SIG-M5 treated with dmso at 0.1 percent for 504 hours (cell line): ENCODE measurements at regions not wholly inside any gene's neighbourhood (a gene's known extent, or its start where the extent isn't known, plus 50 kb on each side); places are given as distances from the start of the nearest gene placed in this dataset.

Source experiments
- DNase-seq: peaks from one replicate; lab custom pipeline; 2025; ENCODE audit not compliant: unreplicated experiment; lab: John Stamatoyannopoulos, UW

GRCh38 chr6:10248378-10248843 lies 166.5 kb downstream of the TFAP2A start:
- DNase-seq, result peak; percentile 48

DNA sequence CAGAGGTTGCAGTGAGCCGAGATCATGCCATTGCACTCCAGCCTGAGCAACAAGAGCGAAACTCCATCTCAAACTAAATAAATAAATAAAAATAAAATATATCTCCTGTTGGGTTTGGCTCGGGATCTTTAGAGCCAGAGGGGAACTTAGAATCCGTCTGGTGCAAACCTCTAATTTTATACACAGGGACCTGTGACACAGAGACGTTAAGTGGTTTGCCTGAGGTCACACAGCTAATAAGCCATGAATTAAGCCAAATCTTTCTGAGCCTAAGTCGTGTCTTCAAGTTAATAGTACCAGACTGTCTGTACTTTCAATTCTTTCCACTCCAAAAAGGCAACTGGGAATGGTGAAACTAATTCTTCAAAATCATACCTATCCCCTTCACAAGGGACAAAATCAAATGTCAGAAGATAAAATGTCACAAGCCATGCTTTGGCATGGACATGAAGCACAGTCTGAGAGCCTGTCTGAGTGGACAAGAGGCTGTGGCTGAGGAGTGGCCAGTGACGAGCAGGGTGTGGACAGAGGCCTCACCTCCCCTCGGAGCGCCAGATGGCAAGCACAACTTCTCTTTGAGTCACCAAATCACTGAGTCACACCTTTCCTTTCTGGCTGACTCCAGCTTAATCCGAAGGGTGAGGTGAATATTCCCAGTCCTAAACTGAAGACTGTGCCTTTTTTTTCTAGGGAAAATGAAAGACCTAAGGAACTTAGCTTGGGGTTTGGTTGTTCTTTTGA lies 177.4 kb downstream of the TFAP2A start:
- no peak for DNase-seq

- DNase-seq, result no peak
These were observed 179.5 kb downstream of the TFAP2A start for GRCh38 chr6:10235344-10235743.

- no peak for DNase-seq
These were observed 184.3 kb downstream of the TFAP2A start for GRCh38 chr6:10230531-10230930.

- no peak for DNase-seq
These were observed 191.0 kb downstream of the TFAP2A start for GRCh38 chr6:10223841-10224240.

DNA sequence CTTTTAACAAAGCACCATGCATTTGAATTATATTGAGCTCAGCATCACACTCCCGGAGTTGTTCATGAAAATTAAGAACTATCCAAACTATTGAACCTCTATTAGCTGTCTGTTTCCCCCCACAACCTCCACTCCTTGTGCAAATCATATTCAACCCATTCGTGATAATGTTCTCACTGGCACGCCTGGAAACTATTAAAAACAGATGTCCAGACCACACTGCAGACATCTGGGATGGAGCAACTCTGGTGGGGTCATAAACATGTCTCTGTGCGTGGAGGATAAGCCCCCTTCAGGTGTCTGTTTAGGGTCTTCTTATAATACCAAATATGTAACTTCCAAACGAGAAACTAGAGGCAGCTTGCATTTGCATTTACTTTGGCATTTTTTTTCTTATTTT lies 193.7 kb downstream of the TFAP2A start:
- no peak for DNase-seq

GRCh38 chr6:10219510-10219909 lies 195.4 kb downstream of the TFAP2A start:
- DNase-seq, result no peak

- no peak for DNase-seq
These were observed 197.8 kb downstream of the TFAP2A start for GRCh38 chr6:10217111-10217510.

DNA sequence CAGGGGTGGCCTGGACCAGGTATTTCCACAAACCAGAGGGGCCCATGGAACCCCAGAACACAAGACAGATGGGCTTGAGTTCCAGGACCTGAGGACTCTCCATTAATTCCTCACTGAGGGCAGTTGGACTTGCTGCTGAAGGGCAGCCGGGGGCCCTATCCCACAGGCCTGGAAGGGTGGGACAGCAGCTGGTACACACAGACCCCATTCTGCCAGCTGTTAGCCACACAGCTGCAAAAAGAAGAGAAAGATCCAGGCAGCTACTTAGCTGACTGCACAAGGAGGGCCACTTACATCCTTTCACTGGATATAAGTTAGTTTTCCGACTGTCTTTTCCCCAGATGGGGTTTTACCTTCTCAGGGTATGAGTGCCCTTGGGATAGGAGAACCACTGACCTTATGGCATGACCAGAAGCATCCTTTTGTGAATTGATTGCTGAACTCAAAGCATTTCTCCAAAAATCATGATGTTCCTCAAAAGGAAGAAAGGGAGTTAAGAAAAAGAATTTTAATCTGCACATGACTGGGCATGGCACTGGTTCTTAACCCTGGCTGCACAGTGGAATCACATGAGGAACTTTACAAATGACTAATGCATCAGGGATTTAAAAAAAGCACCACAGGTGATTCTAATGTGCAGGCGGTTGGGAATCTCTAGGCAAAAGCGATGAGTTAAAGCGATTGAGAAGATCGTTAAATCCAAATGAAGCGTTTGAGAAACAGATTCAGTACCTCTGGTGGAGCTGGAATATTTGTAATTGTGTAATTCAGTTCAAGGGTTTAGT lies 199.4 kb downstream of the TFAP2A start:
- DNase-seq, result no peak

GRCh38 chr6:10210052-10210451 lies 204.8 kb downstream of the TFAP2A start:
- no peak for DNase-seq

- DNase-seq, result peak; percentile 73
These were observed 209.0 kb downstream of the TFAP2A start for GRCh38 chr6:10205892-10206291.

GRCh38 chr6:10205120-10205519 lies 209.8 kb downstream of the TFAP2A start:
- no peak for DNase-seq

DNA sequence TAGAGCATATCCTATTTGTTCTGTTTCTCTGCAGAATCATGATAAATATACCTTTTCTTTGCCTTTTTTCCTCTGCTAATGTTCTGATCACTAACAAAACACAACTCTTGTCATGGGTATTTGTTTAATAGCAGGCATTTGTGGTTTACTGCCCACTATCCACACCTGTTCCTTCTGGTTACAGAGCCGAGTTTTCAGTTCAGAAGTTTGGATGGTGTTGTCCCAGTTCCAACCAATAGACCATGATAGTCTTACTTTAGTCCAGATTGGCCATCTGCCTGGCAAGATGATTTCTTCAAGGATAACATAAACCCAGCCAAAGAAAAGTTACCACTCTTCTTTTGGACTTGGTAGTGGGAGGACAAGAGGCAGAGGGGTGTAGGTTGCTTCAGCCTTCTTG lies 211.2 kb downstream of the TFAP2A start:
- DNase-seq, result no peak

- no peak for DNase-seq
These were observed 212.3 kb downstream of the TFAP2A start for GRCh38 chr6:10202581-10202980.

- DNase-seq, result no peak
These were observed 213.0 kb downstream of the TFAP2A start for GRCh38 chr6:10201606-10202510.

DNA sequence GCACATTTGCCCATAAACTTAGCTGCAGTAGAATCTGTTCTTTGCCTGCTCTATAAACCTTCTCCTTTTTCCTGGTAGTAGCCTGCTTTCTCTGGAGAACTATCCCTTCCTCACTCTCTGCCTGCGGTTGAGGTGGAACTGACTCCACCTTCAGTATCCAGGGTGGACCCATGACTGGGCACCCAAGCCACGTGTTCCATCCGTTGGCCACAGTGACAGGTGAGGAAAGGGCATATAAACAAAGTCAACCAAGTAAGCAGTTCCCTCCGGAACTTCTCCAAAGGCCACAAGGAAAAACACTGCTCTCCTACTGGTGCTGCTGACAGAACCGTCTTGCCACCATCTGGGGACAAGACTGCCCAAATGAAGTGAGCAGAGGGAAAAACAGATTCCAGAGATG lies 218.8 kb downstream of the TFAP2A start:
- no peak for DNase-seq

DNA sequence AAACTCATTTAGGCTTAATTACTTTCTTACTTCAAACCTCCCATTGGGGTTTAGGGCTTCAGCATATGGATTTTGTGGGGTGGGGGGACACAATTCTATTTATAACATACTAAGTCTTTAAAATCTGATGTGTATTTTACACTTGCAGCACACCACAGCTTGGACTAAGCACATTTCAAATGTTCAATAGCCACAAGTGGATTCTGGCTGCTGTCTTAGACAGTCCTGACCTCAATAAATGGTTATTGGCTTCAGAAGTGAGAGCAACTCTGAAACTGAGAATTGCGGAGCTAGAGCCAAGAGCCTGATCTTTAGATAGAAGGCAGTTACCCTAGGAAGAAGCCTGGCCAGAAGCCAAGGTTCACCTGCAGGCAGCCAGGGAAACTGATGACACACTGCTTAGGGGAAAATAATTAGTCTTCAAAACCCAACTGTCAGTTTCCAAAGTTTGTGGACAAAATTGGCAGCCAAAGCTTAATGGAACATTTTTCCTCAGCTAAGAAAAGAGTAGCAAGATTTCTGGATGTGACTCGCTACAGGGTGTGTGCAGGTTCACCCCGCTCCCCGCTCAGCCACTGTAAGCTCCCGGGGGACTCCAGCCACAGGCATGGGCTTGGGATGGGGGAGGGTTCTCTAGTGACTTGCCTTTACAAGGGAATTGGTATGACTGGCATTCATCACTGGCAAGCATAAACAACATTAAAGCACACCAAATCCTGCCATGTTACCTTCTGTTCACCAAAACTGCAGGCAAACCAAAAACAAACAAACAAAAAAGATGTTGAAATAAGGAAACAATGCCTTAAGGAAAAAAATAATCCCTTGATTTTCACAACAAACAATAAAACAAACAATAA lies 219.8 kb downstream of the TFAP2A start:
- no peak for DNase-seq

GRCh38 chr6:10193321-10193720 lies 221.6 kb downstream of the TFAP2A start:
- no peak for DNase-seq

DNA sequence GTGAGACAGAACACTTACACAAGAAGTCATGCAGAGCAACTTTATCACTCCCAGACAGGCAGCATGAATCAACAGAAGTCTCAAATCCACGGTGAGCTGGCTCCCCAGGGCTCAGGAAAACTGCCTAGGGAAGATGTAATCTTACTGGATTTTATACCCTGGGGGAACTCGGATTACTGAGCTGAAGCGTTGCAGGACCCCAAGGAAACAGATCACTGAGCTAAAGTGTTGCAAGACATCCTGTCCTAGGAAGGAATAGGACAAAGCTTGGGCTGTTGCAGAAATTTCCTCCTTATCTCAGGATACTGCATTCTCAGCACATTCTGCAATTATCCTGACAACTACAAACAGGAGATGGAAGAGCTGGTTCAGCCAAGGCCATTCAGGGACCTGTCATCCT lies 224.8 kb downstream of the TFAP2A start:
- DNase-seq, result no peak
